ENCODE measurements at regions not wholly inside any gene's neighbourhood (a gene's known extent, or its start where the extent isn't known, plus 50 kb on each side); places are given as distances from the start of the nearest gene placed in this dataset.
A peak's percentile ranks its signal among the peaks of the same experiment; 100 is the strongest.

GRCh38 chr10:21166557-21167287 lies 269.6 kb upstream of the NEBL start:
- DNase-seq = no peak

GRCh38 chr10:21165489-21165888 lies 268.4 kb upstream of the NEBL start:
- no peak for DNase-seq

GRCh38 chr10:21164687-21165086 lies 267.6 kb upstream of the NEBL start:
- no peak for DNase-seq

DNA sequence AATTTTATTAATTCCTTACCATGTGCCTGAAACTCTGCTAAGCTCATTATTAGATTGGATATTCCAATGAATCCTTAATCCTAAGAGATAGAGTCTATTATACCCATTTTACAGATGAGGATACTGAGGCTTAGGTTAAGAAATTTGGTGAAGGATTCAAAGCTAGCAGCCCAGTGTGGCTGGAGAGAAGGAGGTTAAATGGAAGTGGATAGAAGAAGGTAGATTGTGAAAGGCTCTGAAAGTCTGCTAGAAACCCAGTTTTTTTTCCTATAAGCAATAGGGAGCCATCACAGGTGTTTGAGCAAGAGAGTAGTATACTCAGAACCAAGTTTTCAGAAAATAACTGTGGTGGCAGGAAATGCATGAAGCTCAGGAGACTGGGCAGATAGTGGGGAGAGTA lies 265.8 kb upstream of the NEBL start:
- no peak for DNase-seq

DNA sequence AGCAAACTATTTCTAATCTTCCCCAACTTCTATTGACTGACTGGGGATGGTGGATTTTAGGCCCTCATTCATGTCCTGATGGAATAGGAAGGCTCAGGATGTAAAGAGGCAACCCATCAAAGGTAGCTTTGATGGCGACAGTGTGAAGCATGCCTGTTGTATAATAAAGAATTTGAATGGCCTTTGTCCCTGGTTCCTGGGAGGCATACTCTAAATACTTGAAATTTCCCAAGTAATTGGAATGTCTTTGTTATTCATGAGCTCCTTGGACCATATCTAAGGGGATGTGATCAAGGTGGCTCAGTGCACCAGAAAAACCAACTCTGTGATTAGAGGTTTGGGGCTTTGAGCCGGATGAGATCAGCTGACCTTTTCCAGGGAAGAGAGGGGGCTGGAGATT lies 264.5 kb upstream of the NEBL start:
- DNase-seq = no peak

- no peak for DNase-seq
Measured at GRCh38 chr10:21161090-21161625, 264.0 kb upstream of the NEBL start.

GRCh38 chr10:21160116-21160515 lies 263.0 kb upstream of the NEBL start:
- no peak for DNase-seq

DNA sequence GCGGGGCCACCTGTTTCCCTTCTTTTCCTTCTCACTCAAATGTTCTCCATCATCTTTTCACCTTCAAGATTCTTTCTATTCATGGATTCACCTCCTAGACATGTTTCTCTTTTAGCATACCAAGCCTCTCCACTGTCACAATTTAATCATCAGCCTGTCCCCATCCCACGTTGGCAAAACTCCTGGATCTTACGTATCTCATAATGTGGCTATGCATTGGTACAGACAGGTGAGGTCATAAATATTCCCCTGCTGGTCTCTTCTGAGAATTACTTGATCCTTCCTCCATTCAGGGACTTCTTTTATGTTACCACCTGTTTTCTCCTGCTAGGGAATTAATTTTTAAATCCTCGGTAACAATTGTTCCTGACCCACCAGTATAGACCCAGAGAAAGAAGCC lies 262.6 kb upstream of the NEBL start:
- DNase-seq = peak in 1 of 2 experiments; percentile 2

DNA sequence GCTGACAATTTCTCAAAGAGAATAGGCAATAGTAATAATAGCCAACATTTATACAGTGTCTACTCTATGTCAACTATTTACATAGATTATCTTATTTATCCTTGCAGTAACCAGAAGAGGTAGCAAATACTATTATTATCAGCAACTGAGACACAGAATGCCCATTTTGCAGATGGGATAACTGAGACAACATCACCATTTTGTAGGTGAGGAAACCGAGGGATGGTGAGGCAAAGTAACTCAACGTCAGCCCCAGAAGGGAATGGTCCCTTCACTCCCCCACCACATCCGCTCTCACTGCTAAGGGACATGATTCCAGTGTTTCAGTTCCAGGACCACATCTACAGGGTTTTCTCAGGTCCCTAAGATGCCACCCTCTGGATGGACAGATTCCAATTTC lies 261.2 kb upstream of the NEBL start:
- DNase-seq = no peak

DNA sequence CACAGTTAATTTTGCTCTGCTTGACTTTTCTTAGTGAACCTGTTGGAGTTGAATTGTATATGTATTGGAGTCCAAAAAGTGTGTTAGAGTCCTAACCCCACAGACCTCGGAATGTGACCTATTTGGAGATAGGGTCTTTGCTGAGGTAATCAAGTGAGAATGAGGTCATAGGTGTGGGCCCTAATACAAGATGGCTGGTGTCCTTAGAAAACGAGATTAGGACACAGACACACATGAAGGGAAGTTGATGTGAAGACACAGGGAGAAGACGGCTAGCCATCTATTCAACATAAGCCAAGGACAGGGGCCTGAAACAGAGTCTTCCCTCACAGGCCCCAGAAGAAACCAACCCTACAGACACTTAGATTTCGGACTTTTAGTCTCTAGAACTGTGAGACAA lies 260.6 kb upstream of the NEBL start:
- no peak for DNase-seq

GRCh38 chr10:21150166-21150565 lies 253.1 kb upstream of the NEBL start:
- no peak for DNase-seq

DNA sequence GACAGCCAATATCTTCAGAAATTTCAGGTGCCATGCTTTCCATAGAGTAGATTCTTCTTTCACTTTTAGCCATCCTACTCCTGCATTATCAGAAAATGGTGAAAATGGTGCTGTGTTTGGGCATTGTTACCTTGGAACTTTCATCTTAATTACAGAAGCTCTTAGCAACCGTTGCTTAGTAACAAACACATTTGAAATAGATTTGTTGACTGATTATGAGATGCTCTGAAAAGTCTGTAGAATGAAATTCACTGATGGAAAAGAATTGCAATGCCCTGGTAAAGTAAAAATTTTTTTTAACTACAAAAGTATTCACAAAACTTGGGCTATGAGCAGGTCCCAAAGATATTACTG lies 249.3 kb upstream of the NEBL start:
- DNase-seq = no peak

DNA sequence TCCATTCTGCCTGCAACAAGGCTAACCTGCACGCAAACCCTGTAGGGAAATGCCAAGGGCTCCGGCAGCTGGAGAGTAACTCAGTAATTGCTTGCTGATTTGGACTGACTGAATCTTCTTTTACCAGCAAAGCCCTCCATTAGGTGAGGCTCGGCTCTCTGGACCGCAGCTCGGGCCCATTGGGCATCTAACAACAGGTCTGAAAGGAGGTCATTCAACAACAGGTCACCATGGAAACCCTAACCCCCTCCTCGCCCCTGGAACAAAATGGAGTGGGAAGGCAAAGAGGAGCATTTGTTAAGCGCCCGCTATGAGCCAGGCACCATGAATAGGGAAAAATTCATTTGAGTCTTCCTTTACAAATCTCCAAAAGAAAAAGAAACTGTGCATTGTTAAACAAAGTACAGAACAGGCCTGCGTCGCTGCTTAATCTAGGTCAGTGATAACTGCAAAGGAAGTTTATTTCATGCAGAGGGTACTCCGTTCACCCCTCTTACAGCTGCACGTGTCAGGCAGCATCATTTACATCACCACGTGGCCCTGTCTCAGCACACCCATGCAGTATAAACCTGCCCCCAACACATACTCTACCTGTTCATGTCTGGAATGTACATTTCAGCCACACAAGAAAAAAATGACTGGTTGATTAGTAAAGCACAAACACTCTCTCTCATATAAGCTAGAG lies 248.8 kb upstream of the NEBL start:
- no peak for DNase-seq

- DNase-seq = no peak
Measured at GRCh38 chr10:21144047-21144446, 246.9 kb upstream of the NEBL start.

GRCh38 chr10:21141946-21142492 lies 244.9 kb upstream of the NEBL start:
- no peak for DNase-seq

DNA sequence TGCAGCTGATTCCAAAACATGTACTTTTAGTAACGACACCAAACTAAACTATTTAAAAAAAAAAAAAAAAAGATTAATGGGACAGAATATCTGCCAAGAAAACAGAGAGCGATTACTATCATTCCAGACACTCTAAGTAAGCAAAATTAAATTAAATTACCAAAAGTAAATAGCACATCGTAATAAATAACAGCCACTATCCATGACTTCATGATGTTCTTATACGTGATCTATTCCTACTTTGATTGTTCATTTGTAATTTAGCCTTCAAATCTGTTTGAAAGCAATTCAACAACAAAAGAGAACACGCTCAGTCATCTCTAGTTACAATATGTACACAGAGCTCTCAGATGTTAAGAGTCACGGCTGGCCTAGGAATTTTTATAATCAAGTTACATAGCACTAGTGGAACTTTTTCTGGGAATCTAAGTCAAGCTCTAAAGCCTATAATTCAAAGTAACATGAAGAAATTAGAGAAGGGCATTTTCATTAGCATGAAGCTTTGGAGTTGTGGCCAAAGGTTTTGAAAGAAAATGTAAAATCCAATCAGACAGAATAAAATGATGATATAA lies 241.7 kb upstream of the NEBL start:
- no peak for DNase-seq

- DNase-seq = no peak
Measured at GRCh38 chr10:21135023-21135931, 238.2 kb upstream of the NEBL start.

- no peak for DNase-seq
Measured at GRCh38 chr10:21134645-21135022, 237.5 kb upstream of the NEBL start.

DNA sequence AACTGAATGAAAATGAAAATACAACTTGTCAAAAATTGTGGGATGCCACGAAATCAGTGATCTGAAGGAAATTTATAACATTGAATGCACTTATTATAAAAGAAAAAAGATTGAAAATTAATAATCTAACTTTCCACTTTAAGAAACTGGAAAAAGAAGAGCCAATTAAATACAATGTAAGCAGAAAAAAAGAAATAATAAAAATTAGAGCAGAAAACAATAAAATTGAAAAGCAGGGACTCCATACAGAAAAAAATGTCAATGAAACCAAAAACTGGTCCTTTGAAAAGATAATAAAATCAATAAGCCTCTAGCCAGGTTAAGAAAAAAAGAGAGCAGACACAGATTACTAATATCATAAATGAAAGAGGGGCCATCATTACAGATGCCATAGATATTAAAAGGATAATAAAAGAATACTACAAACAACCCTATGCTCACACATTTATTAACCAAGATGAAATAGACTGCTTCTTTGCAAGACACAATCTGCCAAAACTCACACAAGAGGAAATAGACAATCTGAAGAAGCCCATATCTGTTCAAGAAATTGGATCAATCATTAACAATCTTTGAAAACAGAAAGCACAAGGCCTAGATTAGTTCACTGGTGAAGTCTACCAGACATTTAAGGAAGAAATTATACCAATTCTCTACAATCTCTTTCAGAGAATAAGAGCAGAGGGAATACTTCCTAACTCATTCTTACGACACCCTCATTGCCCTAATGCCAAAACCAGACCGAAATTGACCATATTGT lies 233.8 kb upstream of the NEBL start:
- no peak for DNase-seq

- DNase-seq = no peak
Measured at GRCh38 chr10:21130108-21130507, 233.0 kb upstream of the NEBL start.

DNA sequence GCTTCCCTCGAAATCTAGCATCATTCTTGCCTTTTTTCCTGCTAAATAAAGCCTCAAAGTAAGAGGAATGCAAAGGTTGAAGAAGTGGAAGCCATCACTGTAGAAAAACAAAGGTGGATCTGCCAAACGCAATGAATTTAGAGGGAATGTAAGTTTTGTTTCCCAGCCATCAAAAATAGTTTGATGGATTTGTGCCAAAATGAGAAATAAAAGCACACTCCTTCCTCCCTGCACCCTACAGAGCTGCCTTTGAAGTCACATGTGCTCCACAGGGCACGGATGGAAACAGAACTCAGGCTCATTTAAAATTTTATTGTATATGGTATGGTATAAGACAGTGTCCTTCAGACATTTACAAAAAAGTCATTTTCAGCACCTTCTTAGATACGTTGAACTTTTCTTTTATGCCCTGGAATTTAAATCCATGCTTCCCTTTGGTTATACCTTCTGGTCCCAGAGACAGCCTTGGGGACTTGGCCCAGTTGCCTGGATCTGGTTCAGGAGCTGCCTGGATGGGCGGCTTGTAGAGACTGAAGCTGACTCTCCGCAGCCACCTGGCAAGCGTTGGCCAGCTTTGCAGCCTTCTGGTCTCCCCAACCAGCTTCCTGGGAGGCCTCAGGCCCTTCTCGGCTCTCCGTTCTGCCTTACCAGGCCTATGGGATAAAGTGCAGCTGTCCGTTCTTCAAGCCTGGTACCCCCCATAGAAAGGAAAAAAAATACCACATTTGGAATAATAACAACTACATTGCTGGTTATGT lies 228.5 kb upstream of the NEBL start:
- no peak for DNase-seq

Data from NCI-H524 (cell line).